Mucosa of gallbladder (tissue), 1 donor: ENCODE measurements at regions not wholly inside any gene's neighbourhood (a gene's known extent, or its start where the extent isn't known, plus 50 kb on each side); places are given as distances from the start of the nearest gene placed in this dataset.
"Not testable (repeated sequence)": the region's sequence is repeated elsewhere in the genome, so short reads cannot be mapped to it uniquely, and the experiment has no call there.

Source experiments
- DNase-seq: peaks from one replicate; pipeline ENCODE4 v3.0.0-alpha.2; 2020; ENCODE audit warnings: low spot score
- donor health status: DM: no; HTN: no; CAD: no.

DNA sequence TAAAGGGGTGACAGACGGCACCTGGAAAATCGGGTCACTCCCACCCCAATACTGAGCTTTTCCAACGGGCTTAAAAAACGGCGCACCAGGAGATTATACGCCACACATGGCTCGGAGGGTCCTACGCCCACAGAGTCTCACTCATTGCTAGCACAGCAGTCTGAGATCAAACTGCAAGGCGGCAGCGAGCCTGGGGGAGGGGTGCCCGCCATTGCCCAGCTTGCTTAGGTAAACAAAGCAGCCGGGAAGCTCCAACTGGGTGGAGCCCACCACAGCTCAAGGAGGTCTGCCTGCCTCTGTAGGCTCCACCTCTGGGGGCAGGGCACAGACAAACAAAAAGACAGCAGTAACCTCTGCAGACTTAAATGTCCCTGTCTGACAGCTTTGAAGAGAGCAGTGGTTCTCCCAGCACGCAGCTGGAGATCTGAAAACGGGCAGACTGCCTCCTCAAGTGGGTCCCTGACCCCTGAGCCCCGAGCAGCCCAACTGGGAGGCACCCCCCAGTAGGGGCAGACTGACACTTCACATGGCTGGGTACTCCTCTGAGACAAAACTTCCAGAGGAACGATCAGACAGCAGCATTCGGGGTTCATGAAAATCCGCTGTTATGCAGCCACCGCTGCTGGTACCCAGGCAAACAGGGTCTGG, 162.8 kb upstream of the GJE1 start:
- not testable (repeated sequence) for DNase-seq

- DNase-seq, result no peak
Measured at GRCh38 chr6:141969201-141969600, 163.5 kb upstream of the GJE1 start.

GRCh38 chr6:141968632-141969031, 164.1 kb upstream of the GJE1 start:
- DNase-seq, result peak; percentile 26

- DNase-seq, result no peak
Measured at GRCh38 chr6:141965016-141965545, 167.6 kb upstream of the GJE1 start.

DNA sequence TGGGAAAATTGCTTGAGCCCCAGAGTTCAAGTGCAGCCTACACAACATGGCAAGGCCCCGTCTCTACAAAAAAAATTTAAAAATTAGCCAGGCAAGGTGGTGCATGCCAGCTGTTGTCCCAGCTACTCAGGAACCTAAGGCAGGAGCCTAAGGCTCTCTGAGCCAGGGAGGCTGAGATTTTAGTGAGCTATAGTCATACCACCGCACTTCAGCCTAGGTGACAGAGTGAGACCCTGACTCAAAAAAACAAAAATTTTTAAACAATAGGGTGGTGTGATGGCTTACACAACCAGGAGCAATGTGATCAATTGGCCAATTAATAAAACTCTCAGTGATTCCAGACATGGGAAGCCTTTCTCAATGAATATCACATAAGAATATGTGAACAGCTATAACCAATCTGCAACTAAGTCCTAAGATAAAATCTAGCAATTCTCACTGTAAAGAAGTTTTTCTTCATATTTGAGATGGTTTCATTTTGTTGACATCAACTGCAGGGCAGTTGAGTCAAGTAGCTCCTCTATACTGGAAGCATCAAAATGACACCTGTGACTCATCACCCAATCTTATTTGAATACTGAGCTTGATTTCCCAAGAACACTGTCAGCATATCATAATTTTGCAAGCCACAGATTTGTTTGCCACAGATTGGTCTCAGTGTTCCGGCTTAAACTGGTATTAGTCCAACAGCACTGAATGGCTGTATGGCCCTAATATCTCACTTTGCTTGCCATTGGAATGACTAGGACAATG, 169.0 kb upstream of the GJE1 start:
- DNase-seq, result no peak

GRCh38 chr6:141957271-141957670, 175.5 kb upstream of the GJE1 start:
- no peak for DNase-seq

DNA sequence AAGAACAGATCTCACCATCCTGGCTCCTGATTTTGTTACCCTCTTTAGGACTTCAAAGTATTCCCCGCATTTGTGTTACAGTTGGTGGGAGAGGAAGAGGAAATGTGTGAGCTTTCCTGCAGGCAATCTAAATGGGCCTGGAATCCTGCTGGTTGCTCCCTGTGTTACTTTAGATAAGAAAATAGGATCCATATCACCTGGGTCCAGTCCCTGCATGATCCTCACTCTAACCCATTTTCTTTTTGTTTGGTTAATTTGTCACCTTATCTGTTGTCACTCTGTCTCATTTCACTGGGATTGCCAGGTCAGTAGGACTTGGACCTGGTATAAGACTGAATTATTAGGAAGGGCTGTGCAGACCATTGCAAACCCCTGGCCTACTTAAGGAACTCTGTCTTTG, 175.9 kb upstream of the GJE1 start:
- DNase-seq, result no peak

- no peak for DNase-seq
Measured at GRCh38 chr6:141956046-141956761, 176.5 kb upstream of the GJE1 start.

- DNase-seq, result no peak
Measured at GRCh38 chr6:141953072-141953471, 179.7 kb upstream of the GJE1 start.

- no peak for DNase-seq
Measured at GRCh38 chr6:141946502-141946901, 186.2 kb upstream of the GJE1 start.

DNA sequence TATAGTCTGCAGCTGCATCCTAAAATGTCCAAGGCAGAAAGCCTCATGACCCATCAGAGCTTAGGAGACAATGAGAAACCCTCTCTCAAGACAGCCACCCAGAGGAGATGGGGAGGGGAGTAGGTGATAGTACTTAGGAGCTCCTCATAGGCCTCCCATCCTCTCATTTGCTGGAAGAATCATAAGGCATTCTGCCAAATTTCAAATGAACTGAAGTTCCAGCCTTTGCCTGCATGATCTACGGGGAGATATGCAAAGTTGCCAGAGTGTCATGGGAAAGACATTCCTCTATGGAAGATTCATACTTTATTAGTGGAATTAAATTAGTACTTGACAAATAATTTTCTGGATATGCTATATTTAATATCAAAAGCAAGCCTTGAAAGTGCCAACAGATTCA, 194.1 kb upstream of the GJE1 start:
- DNase-seq, result no peak

DNA sequence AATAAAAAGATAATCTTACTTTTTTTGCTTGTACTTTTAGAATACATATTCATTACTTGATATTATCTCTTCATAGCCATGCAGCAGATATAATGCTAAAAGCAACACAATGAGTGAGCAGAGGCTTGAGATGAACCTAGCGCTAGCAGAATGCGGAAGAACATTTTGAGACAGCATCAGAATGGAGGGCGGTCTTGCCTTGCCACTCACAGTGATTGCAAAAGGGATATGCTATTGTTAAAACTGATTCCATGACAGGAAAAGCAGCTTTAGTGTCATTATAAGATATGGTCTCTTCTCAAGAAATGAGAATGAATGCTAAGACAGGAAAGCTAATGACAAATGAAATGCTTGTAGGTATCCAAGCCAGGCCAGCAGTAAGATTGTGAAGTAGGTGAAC, 200.0 kb upstream of the GJE1 start:
- no peak for DNase-seq

- not testable (repeated sequence) for DNase-seq
Measured at GRCh38 chr6:141926200-141926900, 206.4 kb upstream of the GJE1 start.

DNA sequence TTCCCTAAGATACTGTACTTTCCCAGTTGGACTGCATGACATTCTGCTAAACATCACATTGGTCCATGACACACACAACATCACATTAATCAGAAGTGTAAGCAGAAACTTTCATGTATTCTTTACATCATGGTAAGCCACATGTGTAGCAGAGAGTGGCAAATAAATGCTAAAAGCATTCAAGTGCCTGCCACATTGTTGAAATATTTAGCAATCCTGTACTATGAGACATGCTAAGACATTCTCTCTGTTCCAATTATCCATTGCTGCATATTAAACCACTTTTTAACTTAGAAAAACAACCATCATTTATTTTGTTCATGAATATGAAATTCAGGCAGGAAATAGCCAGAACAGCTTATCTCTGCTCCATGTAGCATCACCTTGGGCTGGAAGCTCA, 207.7 kb upstream of the GJE1 start:
- DNase-seq, result no peak

GRCh38 chr6:141922898-141923297, 209.8 kb upstream of the GJE1 start:
- DNase-seq, result no peak

DNA sequence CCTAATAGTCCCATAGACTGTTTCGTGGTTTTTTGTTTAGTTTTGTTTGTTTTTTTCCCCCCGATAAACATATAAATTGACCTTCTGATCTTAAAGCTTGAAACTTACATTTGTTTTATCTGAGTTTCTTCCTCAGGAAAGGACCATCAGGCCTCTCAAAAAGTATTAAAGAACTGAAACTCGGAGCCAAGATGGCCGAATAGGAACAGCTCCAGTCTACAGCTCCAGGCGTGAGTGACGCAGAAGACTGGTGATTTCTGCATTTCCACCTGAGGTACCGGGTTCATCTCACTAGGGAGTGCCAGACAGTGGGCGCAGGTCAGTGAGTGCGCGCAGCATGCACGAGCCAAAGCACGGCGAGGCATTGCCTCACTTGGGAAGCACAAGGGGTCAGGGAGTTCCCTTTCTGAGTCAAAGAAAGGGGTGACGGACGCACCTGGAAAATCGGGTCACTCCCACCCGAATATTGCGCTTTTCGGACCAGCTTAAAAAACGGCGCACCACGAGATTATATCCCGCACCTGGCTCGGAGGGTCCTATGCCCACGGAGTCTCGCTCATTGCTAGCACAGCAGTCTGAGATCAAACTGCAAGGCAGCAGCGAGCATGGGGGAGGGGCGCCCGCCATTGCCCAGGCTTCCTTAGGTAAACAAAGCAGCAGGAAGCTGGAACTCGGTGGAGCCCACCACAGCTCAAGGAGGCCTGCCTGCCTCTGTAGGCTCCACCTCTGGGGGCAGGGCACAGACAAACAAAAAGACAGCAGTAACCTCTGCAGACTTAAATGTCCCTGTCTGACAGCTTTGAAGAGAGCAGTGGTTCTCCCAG, 215.8 kb upstream of the GJE1 start:
- not testable (repeated sequence) for DNase-seq

DNA sequence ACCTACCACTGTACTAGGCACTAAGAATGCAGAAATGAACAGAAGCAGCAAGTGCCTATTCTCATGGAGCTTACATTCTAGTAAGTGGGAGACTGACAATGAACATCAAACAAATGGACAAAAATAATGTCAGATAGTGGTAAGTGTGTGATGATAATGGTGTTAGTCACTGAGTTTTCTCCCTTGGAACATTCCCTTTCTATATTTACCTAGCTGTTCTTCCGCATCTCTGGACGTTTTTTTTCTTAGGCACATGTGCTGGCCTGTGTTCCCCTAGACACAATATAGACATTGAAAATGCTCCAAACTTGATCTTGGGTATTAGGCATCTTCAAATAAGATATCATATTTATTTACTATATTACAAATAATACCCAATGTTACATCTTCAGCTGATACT, 218.1 kb upstream of the GJE1 start:
- DNase-seq, result no peak

DNA sequence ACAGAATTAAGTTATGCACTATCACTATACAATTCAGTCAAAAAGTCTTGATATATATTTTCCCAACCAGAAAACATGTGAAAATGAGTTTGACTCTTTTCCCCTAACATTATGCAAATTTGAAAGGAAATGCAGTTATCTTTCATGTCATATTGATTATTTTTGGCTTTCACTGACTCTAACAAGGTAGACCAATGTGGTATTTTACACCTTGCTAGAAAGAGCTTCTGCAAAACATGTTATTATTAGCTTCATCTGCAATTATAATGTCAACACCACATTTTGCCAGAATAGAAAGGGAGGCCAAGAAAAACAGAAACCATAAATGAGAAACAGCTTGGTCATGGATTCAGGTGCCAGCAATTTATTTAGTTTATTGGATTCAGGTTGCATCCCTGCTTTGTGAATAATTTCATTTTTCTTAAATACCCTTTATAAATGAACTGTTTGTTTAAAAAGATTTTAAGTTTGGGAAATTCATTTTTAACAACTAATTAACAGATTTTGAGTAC, 226.1 kb upstream of the GJE1 start:
- DNase-seq, result no peak

DNA sequence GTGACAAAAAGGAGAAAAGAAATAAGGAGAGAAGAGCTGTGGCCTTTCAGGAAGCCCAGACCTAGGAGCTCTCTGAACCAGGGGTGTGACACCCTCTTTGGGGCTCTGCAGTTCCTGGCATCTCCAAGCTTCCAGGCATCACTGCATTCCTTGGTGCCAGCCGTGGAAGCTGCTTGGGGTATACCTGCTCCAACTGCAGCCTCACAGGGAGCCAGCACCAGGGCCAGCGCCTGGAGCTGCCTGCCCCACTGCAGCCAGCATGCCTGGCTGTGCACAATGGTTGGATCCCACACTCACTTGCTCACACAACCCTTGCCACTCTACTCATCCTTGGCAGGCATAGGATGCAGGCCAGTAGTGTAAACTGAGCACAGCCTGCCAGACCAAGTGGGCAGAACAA, 242.1 kb upstream of the GJE1 start:
- DNase-seq, result no peak

DNA sequence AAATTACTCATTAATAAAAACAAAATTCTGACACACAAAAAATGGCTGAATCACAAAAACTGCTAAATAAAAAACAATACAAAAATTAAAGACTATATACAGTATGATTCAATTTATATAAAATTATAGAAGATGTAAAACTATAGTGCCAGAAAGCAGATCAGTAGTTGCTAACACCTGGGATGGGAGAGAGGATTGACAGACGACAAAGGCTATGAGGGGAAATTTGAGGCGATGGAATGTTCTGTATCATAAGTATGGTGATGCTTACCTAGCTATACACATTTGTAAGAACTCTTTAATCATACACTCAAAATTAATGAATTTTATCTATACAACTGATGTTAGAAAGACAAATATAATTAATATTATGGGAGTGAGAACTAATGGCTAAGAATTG, 247.9 kb upstream of the GJE1 start:
- DNase-seq, result no peak

DNA sequence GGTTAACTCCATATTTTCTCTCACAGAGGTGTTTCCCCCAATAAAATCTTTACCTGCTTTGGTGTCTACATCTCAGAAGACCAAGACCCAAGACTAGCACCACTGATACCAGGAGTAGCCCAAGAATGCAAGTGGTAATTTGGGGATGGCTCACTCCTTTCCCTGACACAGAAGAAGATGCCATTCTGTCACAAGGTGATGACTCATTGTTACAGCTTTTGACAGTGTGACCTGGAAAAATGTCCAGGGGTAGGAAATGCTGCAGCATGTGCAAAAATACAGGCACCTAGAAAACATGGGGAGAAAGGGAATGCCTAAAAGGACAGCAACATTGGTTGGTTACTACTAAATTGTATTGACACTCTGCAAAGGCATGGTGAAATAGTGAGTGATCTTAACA, 254.0 kb upstream of the GJE1 start:
- DNase-seq, result no peak
